Heart left ventricle (tissue), 16 donors: ENCODE measurements at regions not wholly inside any gene's neighbourhood (a gene's known extent, or its start where the extent isn't known, plus 50 kb on each side); places are given as distances from the start of the nearest gene placed in this dataset.

ENCODE experiments used
- ATAC-seq, 4 donors: fragments of 200-7000 bp; cut with Tn5 transposase; one replicate each; pipeline ENCODE4 v1.9.1; 2020 to 2022; ENCODE audit warnings: moderate library complexity in 4 of 4, mild to moderate bottlenecking in 3 of 4, moderate number of reproducible peaks in 1 of 4
- DNase-seq, 5 donors: peaks; one replicate each; pipeline ENCODE4 v3.0.0-alpha.2; 2020
- H3K27ac ChIP-seq, 12 donors: fragments of 200-600 bp; sonication (generic) in 4 of 12; one replicate each; pipeline versions ENCODE4 v1.5.0 to v1.8.0; 2016 to 2022; ENCODE audit warnings: mild to moderate bottlenecking in 2 of 12
- H3K27me3 ChIP-seq, 9 donors: fragments of 200-600 bp; sonication (generic) in 2 of 9; one replicate each; pipeline versions ENCODE4 v1.5.1 to v1.8.0; 2016 to 2022; ENCODE audit warnings: mild to moderate bottlenecking in 3 of 9
- H3K36me3 ChIP-seq, 9 donors: fragments of 200-600 bp; sonication (generic) in 2 of 9; one replicate each; pipeline versions ENCODE4 v1.5.0 to v1.8.0; 2018 to 2022; ENCODE audit warnings: mild to moderate bottlenecking in 2 of 9
- H3K4me1 ChIP-seq, 12 donors: fragments of 200-600 bp; sonication (generic) in 4 of 12; one replicate each; pipeline versions ENCODE4 v1.5.0 to v1.8.0; 2016 to 2022; ENCODE audit warnings: mild to moderate bottlenecking in 3 of 12
- H3K4me3 ChIP-seq, 12 donors: fragments of 200-600 bp; sonication (generic) in 4 of 12; one replicate each; pipeline versions ENCODE4 v1.5.0 to v1.8.0; 2017 to 2022; ENCODE audit warnings: mild to moderate bottlenecking in 9 of 12, moderate library complexity in 4 of 12
- H3K9me3 ChIP-seq, 12 donors: fragments of 200-600 bp; sonication (generic) in 4 of 12; one replicate each; pipeline versions ENCODE4 v1.5.0 to v1.8.0; 2016 to 2022; ENCODE audit warnings: mild to moderate bottlenecking in 1 of 12
- POLR2A ChIP-seq, 2 donors: fragments of 450-650 bp; IDR thresholded peaks; one replicate each; pipeline ENCODE4 v1.6.1; 2017; ENCODE audit warnings: antibody characterized with exemption in 2 of 2, mild to moderate bottlenecking in 2 of 2, moderate library complexity in 2 of 2
- WGBS, 4 donors: extraction: QIAGEN DNeasy Blood & Tissue Kit in 2 of 4; methylation state at CpG; one replicate each; pipeline versions ENCODE4 v1.1.5 to v1.1.7; 2013 to 2018; 5-methylcytosine and 5-hydroxymethylcytosine counted together
- intact Hi-C, 10 donors: fragments of 100-400 bp; cut with DNase I; formaldehyde crosslinking; loops; one replicate each; pipeline versions ENCODE4 v1.11.1 to v1.14.2; 2022
- TF ChIP-seq, protein P1 (sequence below), 12 donors: fragments of 200-600 bp; sonication (generic) in 4 of 12; IDR thresholded peaks; one replicate each; pipeline versions ENCODE4 v1.5.0 to v1.8.0; 2018 to 2022; ENCODE audit warnings: antibody characterized with exemption in 12 of 12, mild to moderate bottlenecking in 5 of 12
- donor health status: ischemic (EF 13 %, LVEDD 7.1; RV severe dilation, severe dysfunction).
- donor health status: healthy with polysubstance abuse.
- donor health status: DM: no; HTN: yes; CAD: no.
- donor health status: DM: no; HTN: no; CAD: no.
- donor health status: ischemic (EF 25% LVEDD 6.9; RV normal size, moderate dysfunction).
- donor health status: ischemic (EF 25% LVEDD 5.7; RV mildly dilated, moderate dysfunction).
- donor health status: healthy.
- donor health status: DM: yes; HTN: yes; CAD: no.
- donor health status: ischemic (EF 35%, LVEDD 5.7; RV mildly dilated, moderate dysfunction).
- donor health status: nonischemic (EF 11% LVEDD 7.7; RV severe dilation, severe dysfunction).
- donor health status: DM: yes; HTN: yes; CAD: no.
- donor health status: PGD.
- donor health status: ischemic (EF 29% LVEDD 5.4; RV normal size, mild dysfunction).
- donor health status: nonischemic (EF 23%, LVEDD 6.1; RV moderate dilation, normal function).

- no peak for DNase-seq
- no peak for ATAC-seq
- H3K27me3 ChIP-seq = no peaks in the 10 kb centered on the region
- H3K27ac ChIP-seq = no peak overlapping the region
- H3K4me1 ChIP-seq = no peaks in the 10 kb centered on the region
- H3K9me3 ChIP-seq = no peaks in the 10 kb centered on the region
- no peaks in the 10 kb centered on the region for H3K36me3 ChIP-seq
- intact Hi-C loops = no loop called here
- 72 to 89% (median 82%) methylated on average over 2 of the region's 2 CpGs for WGBS, 4 donors
- H3K4me3 ChIP-seq = no peak overlapping the region
- TF ChIP-seq, protein P1, sequence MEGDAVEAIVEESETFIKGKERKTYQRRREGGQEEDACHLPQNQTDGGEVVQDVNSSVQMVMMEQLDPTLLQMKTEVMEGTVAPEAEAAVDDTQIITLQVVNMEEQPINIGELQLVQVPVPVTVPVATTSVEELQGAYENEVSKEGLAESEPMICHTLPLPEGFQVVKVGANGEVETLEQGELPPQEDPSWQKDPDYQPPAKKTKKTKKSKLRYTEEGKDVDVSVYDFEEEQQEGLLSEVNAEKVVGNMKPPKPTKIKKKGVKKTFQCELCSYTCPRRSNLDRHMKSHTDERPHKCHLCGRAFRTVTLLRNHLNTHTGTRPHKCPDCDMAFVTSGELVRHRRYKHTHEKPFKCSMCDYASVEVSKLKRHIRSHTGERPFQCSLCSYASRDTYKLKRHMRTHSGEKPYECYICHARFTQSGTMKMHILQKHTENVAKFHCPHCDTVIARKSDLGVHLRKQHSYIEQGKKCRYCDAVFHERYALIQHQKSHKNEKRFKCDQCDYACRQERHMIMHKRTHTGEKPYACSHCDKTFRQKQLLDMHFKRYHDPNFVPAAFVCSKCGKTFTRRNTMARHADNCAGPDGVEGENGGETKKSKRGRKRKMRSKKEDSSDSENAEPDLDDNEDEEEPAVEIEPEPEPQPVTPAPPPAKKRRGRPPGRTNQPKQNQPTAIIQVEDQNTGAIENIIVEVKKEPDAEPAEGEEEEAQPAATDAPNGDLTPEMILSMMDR (IDR thresholded peaks at IDR 0.05) = no peak
- TF ChIP-seq POLR2A (IDR thresholded peaks at IDR 0.05) = no peak
Observed at GRCh38 chr2:67829470-67829869, 233.3 kb downstream of the C1D start.

DNA sequence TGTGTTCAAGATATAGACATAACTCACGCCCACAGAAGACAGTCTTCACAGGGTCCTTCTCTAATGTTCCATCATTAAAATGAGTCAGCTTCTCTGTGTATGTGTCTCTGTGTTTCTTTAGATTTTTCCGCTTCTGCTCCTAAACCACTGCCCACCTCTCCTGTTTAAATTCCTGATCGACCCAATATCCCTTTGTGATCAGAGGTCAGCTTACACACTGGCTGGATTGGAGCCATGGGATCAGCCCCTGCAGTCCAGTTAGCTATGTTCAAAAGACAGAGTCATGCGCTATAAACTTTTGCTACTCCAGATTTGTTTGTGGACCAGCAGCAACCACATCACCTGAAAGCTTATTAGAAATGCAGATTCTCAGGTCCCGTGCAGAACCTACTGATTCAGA, 229.2 kb downstream of the C1D start:
- no peak for DNase-seq
- no peaks in the 10 kb centered on the region for H3K36me3 ChIP-seq
- no peak overlapping the region for H3K4me3 ChIP-seq
- H3K27ac ChIP-seq = no peak overlapping the region
- WGBS, 4 donors = 89 to 93% (median 91%) methylated on average over 5 of the region's 5 CpGs
- no peak for ATAC-seq
- H3K9me3 ChIP-seq = no peaks in the 10 kb centered on the region
- H3K4me1 ChIP-seq = no peaks in the 10 kb centered on the region
- H3K27me3 ChIP-seq = no peaks in the 10 kb centered on the region
- TF ChIP-seq, protein P1 (IDR thresholded peaks at IDR 0.05) = no peak
- TF ChIP-seq POLR2A (IDR thresholded peaks at IDR 0.05) = no peak
- intact Hi-C loops = loop anchor here in 3 of 10 donors (10.0 kb wide), 3 partner anchors 99 to 359 kb away; no protein-coding TSS in a partner anchor

DNA sequence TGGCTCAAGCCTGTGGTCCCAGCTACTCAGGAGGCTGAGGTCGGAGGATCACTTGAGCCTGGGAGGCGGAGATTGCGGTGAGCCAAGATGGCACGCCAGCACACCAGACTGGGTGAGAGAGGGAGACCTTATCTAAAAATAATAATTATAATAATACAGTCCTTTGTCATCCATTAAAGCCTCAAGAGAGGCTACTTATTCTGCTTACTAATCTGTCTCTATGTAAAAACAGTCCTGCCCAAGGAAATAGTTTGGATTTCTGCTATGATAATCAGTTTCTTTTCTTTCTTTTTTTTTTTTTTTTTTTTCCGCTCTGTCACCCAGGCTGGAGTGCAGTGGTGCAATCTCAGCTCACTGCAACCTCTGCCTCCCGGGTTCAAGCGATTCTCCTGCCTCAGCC, 228.3 kb downstream of the C1D start:
- intact Hi-C loops = loop anchor here in 3 of 10 donors (10.0 kb wide), 3 partner anchors 100 to 360 kb away; no protein-coding TSS in a partner anchor
- DNase-seq (no peak), ATAC-seq (no peak)
- H3K9me3 ChIP-seq = no peaks in the 10 kb centered on the region
- H3K4me3 ChIP-seq = no peak overlapping the region
- no peaks in the 10 kb centered on the region for H3K36me3 ChIP-seq
- WGBS, 4 donors = 70 to 90% (median 89%) methylated on average over 7 of the region's 7 CpGs
- no peaks in the 10 kb centered on the region for H3K4me1 ChIP-seq
- TF ChIP-seq, protein P1 (IDR thresholded peaks at IDR 0.05) = no peak
- no peak for TF ChIP-seq POLR2A (IDR thresholded peaks at IDR 0.05)
- no peak overlapping the region for H3K27ac ChIP-seq
- no peaks in the 10 kb centered on the region for H3K27me3 ChIP-seq

- ATAC-seq = no peak
- Histone ChIP-seq H3K4me1 (no peaks in the 10 kb centered on the region), H3K9me3 (no peaks in the 10 kb centered on the region), H3K4me3 (no peak overlapping the region), H3K27me3 (no peaks in the 10 kb centered on the region), H3K27ac (no peak overlapping the region), H3K36me3 (no peaks in the 10 kb centered on the region)
- no peak for TF ChIP-seq POLR2A (IDR thresholded peaks at IDR 0.05)
- TF ChIP-seq, protein P1 (IDR thresholded peaks at IDR 0.05) = no peak
- WGBS, 4 donors = 89 to 95% (median 92%) methylated on average over 3 of the region's 3 CpGs
- intact Hi-C loops = loop anchor here in 3 of 10 donors (10.0 kb wide), 3 partner anchors 100 to 360 kb away; no protein-coding TSS in a partner anchor
- DNase-seq = no peak
Observed at GRCh38 chr2:67835266-67835665, 227.5 kb downstream of the C1D start.
